ENCODE measurements at regions not wholly inside any gene's neighbourhood (a gene's known extent, or its start where the extent isn't known, plus 50 kb on each side); places are given as distances from the start of the nearest gene placed in this dataset.

DNA sequence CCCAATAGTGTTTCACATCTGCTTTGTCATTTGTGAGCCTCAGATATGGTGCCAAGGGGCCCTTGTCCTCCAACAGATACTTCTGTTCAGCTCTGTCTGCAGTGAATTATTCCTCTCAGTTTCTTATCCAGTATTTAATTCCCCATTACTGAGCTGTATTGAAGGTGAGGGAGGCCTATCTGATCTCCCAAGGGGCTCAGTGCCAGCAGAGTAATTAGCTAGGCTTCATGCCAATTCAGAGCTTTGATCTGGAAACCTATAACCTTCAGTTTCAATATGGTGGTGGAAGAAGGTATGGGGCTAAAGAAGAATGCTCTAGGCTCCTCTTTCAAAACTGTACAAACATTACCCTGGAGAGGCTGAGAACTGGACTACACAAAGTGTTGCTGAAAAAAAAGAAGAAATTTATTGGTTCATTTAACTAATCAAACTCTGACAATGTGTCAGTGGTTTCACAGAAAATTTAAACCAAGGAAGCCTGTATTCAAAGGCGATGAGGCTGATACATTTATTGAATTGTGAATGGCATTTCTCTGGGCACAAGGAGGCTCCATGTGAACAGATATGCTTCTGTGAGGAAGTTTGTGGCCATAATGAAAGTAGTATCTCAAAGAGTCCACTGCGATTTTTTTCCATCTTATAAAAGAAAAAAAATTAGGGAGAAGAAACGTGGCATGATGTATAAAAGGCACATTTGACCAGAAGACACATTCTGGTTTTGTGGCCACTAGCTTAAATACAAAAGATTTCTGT lies 397.8 kb downstream of the TLE4 start:
- no peak for TF ChIP-seq EZH2 (IDR thresholded peaks at IDR 0.05)
- no peak for TF ChIP-seq POLR2AphosphoS5 (IDR thresholded peaks at IDR 0.05; ENCODE audit: borderline replicate concordance, low read depth, low read length)
- no peak for TF ChIP-seq FOXP2 (optimal IDR thresholded peaks at IDR 0.05; ENCODE audit: control extremely low read depth, extremely low read length, insufficient read depth)
